GM10266 (cell line): ENCODE measurements at regions not wholly inside any gene's neighbourhood (a gene's known extent, or its start where the extent isn't known, plus 50 kb on each side); places are given as distances from the start of the nearest gene placed in this dataset.

ENCODE experiments used
- DNase-seq: peaks from one replicate; pipeline ENCODE4 v3.0.0; 2012; ENCODE audit errors: extremely low spot score
- TF ChIP-seq, protein P1 (sequence below): IDR thresholded peaks from 2 replicates; pipeline ENCODE4 v1.5.1; 2012; ENCODE audit warnings: mild to moderate bottlenecking, low read depth; ENCODE audit not compliant: control insufficient read depth, insufficient read depth; ENCODE audit errors: missing control alignments

DNA sequence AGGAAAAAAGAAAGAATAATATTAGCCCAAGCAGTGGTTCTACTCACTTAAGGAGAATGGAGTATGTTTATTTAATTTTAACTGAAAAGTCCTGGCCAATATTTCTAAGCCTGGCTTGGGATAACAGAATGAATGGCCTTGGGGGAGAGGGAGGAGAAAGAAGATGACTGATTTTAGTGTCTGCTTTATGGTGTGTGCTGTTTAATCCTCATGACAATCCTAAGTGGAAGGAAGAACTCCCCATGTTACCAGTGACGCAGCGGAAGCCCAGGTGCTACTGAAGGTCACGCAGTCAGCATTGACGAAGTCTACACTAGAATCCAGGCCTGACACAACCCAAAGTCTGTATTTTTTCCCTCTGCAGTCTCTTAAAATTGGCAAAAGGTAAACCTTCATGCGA, 50.5 kb downstream of the PALM2AKAP2 start:
- TF ChIP-seq, protein P1, sequence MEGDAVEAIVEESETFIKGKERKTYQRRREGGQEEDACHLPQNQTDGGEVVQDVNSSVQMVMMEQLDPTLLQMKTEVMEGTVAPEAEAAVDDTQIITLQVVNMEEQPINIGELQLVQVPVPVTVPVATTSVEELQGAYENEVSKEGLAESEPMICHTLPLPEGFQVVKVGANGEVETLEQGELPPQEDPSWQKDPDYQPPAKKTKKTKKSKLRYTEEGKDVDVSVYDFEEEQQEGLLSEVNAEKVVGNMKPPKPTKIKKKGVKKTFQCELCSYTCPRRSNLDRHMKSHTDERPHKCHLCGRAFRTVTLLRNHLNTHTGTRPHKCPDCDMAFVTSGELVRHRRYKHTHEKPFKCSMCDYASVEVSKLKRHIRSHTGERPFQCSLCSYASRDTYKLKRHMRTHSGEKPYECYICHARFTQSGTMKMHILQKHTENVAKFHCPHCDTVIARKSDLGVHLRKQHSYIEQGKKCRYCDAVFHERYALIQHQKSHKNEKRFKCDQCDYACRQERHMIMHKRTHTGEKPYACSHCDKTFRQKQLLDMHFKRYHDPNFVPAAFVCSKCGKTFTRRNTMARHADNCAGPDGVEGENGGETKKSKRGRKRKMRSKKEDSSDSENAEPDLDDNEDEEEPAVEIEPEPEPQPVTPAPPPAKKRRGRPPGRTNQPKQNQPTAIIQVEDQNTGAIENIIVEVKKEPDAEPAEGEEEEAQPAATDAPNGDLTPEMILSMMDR: no peak
- DNase-seq: no peak

DNA sequence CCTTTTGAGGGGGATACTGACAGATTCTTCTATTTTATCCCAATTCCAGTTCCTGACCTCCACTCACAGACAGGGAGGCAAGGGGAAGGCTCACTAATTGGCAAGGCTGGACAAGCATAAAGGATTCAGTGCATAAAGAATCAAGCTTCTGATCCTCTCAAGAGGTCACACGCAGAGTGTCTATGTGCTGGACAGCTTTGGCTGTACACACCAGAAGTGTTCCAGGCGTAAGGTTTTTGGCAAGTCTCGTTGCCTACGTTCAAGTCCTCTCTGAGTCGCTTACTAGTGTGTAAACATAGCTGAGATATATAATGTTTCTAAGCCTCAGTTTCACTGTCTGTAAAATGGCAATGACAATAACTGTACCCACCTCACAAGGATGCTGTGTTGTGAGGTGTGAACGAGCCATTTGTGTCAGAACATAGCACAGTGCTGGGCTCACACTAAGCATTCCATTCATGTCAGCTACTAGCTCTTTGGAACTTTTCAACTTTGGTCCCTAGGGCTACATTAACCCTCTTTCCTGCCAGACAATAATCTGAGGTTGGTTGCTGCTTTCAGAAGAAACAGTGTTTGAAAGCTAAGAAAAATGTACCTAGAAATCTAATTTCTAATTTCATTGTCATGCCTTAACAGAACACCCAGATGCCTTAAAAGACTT, 52.1 kb downstream of the PALM2AKAP2 start:
- DNase-seq: no peak
- TF ChIP-seq, protein P1: no peak

DNA sequence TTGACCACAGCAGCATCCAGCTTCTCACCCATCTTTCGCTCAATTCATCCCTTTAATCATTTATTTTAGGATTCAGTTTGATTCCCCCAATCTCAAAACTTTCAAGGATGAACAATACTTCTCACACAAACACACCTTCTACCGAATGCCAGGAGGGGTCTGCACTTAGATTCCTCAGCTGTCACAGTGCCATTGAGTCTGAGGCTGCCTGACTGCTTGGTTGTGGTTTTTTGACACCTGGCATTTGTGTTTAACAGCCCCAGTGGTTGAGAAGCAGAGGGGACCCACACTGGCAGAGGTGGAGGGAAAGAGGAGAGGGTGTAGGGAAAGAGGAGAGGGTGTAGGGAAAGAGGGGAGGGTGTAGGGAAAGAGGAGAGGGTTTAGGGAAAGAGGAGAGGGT, 54.9 kb downstream of the PALM2AKAP2 start:
- TF ChIP-seq, protein P1: no peak

DNA sequence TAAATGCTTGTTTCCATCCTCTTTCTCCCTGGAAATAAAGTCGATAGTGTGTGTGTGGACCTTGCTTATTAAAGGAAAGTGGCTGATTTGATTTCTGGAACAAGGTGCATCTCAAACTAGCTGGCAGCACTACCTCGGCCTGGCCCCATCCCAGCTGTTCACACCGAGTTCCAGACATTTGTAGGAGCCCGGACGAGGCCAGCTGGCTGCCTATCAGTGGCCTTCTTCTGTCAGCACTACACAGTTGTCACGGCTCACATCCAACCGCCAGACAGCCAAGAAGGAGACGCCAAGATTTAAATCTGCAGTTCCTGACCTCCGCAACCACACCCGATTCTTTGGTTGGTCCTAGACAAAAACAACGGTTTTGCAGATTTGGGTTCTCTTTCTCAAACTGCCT, 63.6 kb downstream of the PALM2AKAP2 start:
- TF ChIP-seq, protein P1: no peak
- DNase-seq: no peak

More for the DNA sequence above, 54.9 kb downstream of the PALM2AKAP2 start:
- no peak for DNase-seq

DNA sequence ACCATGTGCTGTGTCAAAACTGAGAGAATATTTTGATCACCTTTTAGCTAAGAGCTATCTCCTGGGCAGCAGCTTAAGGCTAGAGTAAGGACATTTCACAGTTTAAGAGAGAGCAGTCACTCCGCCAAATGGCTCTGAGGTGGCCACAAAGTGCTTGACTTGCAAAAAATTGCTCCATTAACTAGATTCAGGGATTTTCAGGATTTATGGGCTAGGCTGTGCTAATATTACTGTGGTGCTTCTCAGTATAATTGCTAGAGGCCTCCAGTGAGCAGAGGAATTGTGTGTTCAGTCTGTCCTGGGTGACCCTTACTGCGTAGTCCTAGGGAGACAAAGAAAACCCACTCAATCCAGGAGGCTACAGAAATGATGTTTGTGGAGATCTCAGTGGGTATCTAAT, 65.2 kb downstream of the PALM2AKAP2 start:
- TF ChIP-seq, protein P1: no peak
- DNase-seq: no peak

DNA sequence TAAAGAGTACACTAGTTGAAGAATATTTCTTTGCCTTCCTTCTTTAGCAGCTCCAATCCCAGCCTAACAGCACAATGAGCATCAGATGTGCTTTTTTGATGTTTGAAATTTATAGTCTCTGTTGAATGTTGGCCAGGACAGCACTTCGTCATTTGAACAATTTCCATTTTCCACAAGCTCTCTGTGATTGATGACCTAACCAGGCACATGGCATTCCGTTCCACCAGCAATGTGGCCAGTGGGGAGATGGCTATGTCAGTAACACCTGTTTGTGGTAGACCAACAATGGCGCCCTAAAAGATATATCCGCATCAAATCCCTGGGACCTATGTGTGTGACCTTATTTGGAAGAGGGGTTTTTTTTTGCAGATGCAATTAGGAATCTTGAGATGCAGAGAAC, 66.8 kb downstream of the PALM2AKAP2 start:
- TF ChIP-seq, protein P1: no peak
- no peak for DNase-seq

DNA sequence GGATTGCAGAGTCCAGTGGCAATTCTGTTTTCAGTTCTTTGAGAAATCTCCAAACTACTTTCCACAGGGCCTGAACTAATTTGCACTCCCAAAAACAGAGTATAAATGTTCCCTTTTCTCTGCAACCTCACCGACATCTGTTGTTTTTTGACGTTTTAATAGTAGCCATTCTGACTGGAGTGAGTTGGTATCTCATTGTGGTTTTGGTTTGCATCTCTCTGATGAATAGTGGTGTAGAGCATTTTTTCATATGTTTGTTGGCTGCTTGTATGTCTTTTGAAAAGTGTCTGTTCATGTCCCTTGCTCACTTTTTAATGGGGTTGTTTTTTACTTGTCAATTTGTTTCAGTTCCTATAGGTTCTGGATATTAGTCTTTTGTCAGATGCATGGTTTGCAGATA, 72.6 kb downstream of the PALM2AKAP2 start:
- TF ChIP-seq, protein P1: no peak
- DNase-seq: no peak
